H1 (cell line): ENCODE measurements at regions not wholly inside any gene's neighbourhood (a gene's known extent, or its start where the extent isn't known, plus 50 kb on each side); places are given as distances from the start of the nearest gene placed in this dataset.

Source experiments
- JUN ChIP-seq: IDR thresholded peaks from 2 replicates; pipeline ENCODE4 v1.6.1; 2011; ENCODE audit warnings: low read depth, mild to moderate bottlenecking, improper control_type of control experiment, low read length
- JUND ChIP-seq: IDR thresholded peaks from 2 replicates; pipeline ENCODE4 v1.6.1; 2011; ENCODE audit warnings: mild to moderate bottlenecking, improper control_type of control experiment, low read length
- RFX5 ChIP-seq: IDR thresholded peaks from 2 replicates; pipeline ENCODE4 v1.6.1; 2011; ENCODE audit warnings: low read depth, low read length, improper control_type of control experiment, borderline replicate concordance
- SIN3A ChIP-seq, 2 experiments: IDR thresholded peaks in 1 of 2; conservative IDR thresholded peaks in 1 of 2; 2 replicates each; pipeline ENCODE4 v1.6.1; 2011 to 2012; ENCODE audit warnings: low read length in 2 of 2, improper control_type of control experiment in 1 of 2, low read depth in 1 of 2, mild to moderate bottlenecking in 1 of 2
- SP1 ChIP-seq: IDR thresholded peaks from 2 replicates; pipeline ENCODE4 v1.6.1; 2011; ENCODE audit warnings: low read depth, low read length
- SRF ChIP-seq: IDR thresholded peaks from 2 replicates; pipeline ENCODE4 v1.6.1; 2011; ENCODE audit warnings: mild to moderate bottlenecking, low read depth, low read length, moderate library complexity
- TF ChIP-seq, protein P1 (sequence below): IDR thresholded peaks from 2 replicates; pipeline ENCODE4 v1.6.1; 2012; ENCODE audit warnings: inconsistent platforms

DNA sequence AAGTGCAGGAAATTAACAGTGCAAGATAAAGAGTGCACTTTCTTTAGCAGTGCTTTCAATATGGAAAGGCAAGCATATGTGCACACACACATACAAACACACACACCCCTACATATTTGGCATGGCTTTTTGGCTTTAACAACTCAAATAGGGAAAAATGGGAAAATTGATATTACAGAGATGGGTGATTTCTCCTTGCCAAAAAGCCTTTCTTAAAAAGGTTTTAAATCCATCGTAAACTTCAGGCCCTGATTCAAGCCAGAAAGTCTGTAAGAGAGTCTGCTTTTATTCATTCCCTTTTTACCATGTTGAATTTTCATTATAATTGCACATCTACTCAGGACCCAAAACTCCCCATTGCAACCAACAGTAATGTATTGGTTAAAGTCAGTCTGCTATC is 612.0 kb upstream of the ACTRT1 start (continued):
- TF ChIP-seq SRF = no peak
- TF ChIP-seq, protein P1, sequence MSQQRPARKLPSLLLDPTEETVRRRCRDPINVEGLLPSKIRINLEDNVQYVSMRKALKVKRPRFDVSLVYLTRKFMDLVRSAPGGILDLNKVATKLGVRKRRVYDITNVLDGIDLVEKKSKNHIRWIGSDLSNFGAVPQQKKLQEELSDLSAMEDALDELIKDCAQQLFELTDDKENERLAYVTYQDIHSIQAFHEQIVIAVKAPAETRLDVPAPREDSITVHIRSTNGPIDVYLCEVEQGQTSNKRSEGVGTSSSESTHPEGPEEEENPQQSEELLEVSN = no peak
- TF ChIP-seq SIN3A (conservative IDR thresholded peaks at IDR 0.05 in 1 of 2, IDR thresholded peaks at IDR 0.05 in 1 of 2; ENCODE audit: low read depth in 1 of 2, low read length in 2 of 2) = no peak
- no peak for TF ChIP-seq RFX5
- TF ChIP-seq SP1 = no peak
- TF ChIP-seq JUN = no peak
- no peak for TF ChIP-seq JUND
